ENCODE measurements at regions not wholly inside any gene's neighbourhood (a gene's known extent, or its start where the extent isn't known, plus 50 kb on each side); places are given as distances from the start of the nearest gene placed in this dataset.

DNA sequence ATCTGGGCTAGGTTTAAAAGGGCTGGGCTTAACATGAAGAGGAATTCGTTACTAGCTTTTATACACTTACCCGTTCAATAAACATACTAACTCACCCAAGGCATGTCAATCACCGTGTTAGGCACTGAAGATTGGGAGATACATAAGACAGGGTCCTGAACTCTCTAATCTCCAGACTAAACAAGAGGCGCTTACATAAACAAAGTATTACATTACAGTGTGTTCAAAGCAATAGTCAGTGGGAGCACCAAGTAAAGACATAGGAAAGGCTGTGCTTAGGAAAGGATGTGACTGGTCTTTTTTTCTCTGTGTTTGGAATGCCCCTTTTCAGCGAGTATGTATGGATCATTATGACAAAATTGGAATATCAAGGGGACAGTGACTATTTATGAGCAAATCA is 203.6 kb upstream of the ADRA1B start:
- Histone ChIP-seq H3K9me3 (ENCODE audit: insufficient read depth, low read length, severe bottlenecking) (peaks cover 5% of the 10 kb centered on the region), H3K27ac (ENCODE audit: low read length) (no peak overlapping the region), H4K20me1 (ENCODE audit: insufficient read depth, low read length) (no peaks in the 10 kb centered on the region), H3K4me3 (ENCODE audit: low read depth in 1 of 2, low read length in 2 of 2) (no peak overlapping the region), H3K9ac (ENCODE audit: low read depth, low read length) (no peak overlapping the region), H3K79me2 (ENCODE audit: insufficient read depth, low read length) (no peaks in the 10 kb centered on the region), H3K4me1 (ENCODE audit: insufficient read depth, low read length) (no peaks in the 10 kb centered on the region), H3K4me2 (ENCODE audit: insufficient read depth, low read length) (no peak overlapping the region), H3K27me3 (ENCODE audit: insufficient read depth, low read length, poor library complexity) (no peaks in the 10 kb centered on the region), H3K36me3 (ENCODE audit: insufficient read depth, low read length) (no peaks in the 10 kb centered on the region), H2AFZ (ENCODE audit: low read depth, low read length) (no peak overlapping the region)
- TF ChIP-seq CTCF (IDR thresholded peaks at IDR 0.05; ENCODE audit: borderline replicate concordance, extremely low read depth, low read length, poor library complexity, severe bottlenecking): no peak
- TF ChIP-seq EZH2 (IDR thresholded peaks at IDR 0.05; ENCODE audit: borderline replicate concordance, low read depth, low read length, severe bottlenecking): no peak
- DNase-seq (no peak), ATAC-seq (ENCODE audit: insufficient read depth, low read depth) (no peak)

DNA sequence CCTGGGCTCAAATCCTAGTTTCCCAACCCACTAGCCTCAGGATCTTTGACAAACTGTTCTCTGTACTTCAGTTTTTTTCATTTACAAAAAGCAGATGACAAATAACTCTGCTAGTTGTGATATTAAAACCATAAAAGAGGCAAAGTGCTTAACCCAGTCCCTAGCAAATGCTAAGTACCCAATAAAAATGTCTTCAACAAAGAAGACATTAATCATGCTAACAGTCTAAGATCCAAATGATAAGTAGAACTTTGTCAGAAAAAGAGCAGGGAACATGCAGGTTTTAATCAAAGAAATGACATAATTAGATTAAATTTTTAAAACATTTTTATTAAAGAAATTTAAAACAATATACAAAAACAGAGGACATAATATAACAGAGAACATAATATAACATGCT is 203.0 kb upstream of the ADRA1B start:
- no peaks in the 10 kb centered on the region for H3K36me3 ChIP-seq (ENCODE audit: insufficient read depth, low read length)
- ATAC-seq (ENCODE audit: insufficient read depth, low read depth) (no peak), DNase-seq (no peak)
- H3K9ac ChIP-seq (ENCODE audit: low read depth, low read length): no peak overlapping the region
- H3K79me2 ChIP-seq (ENCODE audit: insufficient read depth, low read length): no peaks in the 10 kb centered on the region
- TF ChIP-seq CTCF (IDR thresholded peaks at IDR 0.05; ENCODE audit: borderline replicate concordance, extremely low read depth, low read length, poor library complexity, severe bottlenecking) (no peak), EZH2 (IDR thresholded peaks at IDR 0.05; ENCODE audit: borderline replicate concordance, low read depth, low read length, severe bottlenecking) (no peak)
- no peak overlapping the region for H3K4me3 ChIP-seq (ENCODE audit: low read depth in 1 of 2, low read length in 2 of 2)
- H3K9me3 ChIP-seq (ENCODE audit: insufficient read depth, low read length, severe bottlenecking): no peaks in the 10 kb centered on the region
- no peak overlapping the region for H3K27ac ChIP-seq (ENCODE audit: low read length)
- no peak overlapping the region for H2AFZ ChIP-seq (ENCODE audit: low read depth, low read length)
- H3K27me3 ChIP-seq (ENCODE audit: insufficient read depth, low read length, poor library complexity): no peaks in the 10 kb centered on the region
- no peak overlapping the region for H3K4me2 ChIP-seq (ENCODE audit: insufficient read depth, low read length)
- H4K20me1 ChIP-seq (ENCODE audit: insufficient read depth, low read length): no peaks in the 10 kb centered on the region
- no peaks in the 10 kb centered on the region for H3K4me1 ChIP-seq (ENCODE audit: insufficient read depth, low read length)

DNA sequence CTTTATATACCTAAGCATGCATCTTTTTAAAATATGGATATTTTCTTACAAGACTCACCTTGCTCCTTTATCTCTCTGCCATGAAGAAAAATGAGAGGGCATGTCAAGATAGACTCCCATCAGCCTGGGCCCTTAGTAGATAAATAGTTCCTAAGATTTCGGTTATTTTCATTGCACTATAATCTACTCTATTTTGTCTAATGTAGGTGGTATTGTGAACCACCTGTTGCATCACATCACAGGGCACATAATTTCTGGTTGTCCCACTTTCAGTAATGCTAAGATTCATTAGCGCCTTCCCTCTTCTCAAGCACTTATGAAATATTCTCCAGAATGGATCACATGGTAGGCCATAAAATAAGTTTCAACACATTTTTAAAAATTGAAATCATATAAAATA is 202.5 kb upstream of the ADRA1B start:
- Histone ChIP-seq H3K79me2 (ENCODE audit: insufficient read depth, low read length) (no peaks in the 10 kb centered on the region), H3K4me3 (ENCODE audit: low read depth in 1 of 2, low read length in 2 of 2) (no peak overlapping the region), H3K4me1 (ENCODE audit: insufficient read depth, low read length) (no peaks in the 10 kb centered on the region), H3K27ac (ENCODE audit: low read length) (no peak overlapping the region), H4K20me1 (ENCODE audit: insufficient read depth, low read length) (no peaks in the 10 kb centered on the region), H2AFZ (ENCODE audit: low read depth, low read length) (no peak overlapping the region), H3K4me2 (ENCODE audit: insufficient read depth, low read length) (no peak overlapping the region), H3K36me3 (ENCODE audit: insufficient read depth, low read length) (no peaks in the 10 kb centered on the region), H3K27me3 (ENCODE audit: insufficient read depth, low read length, poor library complexity) (no peaks in the 10 kb centered on the region), H3K9ac (ENCODE audit: low read depth, low read length) (no peak overlapping the region), H3K9me3 (ENCODE audit: insufficient read depth, low read length, severe bottlenecking) (no peaks in the 10 kb centered on the region)
- TF ChIP-seq CTCF (IDR thresholded peaks at IDR 0.05; ENCODE audit: borderline replicate concordance, extremely low read depth, low read length, poor library complexity, severe bottlenecking): no peak
- no peak for TF ChIP-seq EZH2 (IDR thresholded peaks at IDR 0.05; ENCODE audit: borderline replicate concordance, low read depth, low read length, severe bottlenecking)
- DNase-seq (no peak), ATAC-seq (ENCODE audit: insufficient read depth, low read depth) (no peak)

DNA sequence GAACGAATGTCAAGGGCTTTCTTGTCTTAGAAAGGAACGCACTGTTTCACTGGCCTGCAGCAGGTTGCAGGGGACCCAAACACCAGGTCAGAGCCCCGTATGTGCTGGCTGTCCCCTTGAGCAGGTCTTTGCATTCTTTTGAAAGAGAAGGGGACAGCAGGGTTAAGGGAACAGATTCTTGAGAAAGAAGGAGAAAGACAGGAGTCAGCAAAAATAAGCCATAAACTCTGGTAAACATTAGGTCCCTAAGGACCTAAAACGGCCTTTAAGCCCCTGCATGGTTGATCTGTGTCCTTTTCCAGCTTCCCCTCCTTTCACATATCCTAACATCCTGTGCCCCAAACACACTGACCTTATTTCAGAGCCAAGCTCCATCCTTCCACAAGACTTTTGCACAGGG is 190.8 kb upstream of the ADRA1B start:
- H3K4me3 ChIP-seq (ENCODE audit: low read depth in 1 of 2, low read length in 2 of 2): no peak overlapping the region
- no peak for ATAC-seq (ENCODE audit: insufficient read depth, low read depth)
- TF ChIP-seq EZH2 (IDR thresholded peaks at IDR 0.05; ENCODE audit: borderline replicate concordance, low read depth, low read length, severe bottlenecking): no peak
- no peak for TF ChIP-seq CTCF (IDR thresholded peaks at IDR 0.05; ENCODE audit: borderline replicate concordance, extremely low read depth, low read length, poor library complexity, severe bottlenecking)

More for the DNA sequence above, 190.8 kb upstream of the ADRA1B start:
- no peaks in the 10 kb centered on the region for H3K36me3 ChIP-seq (ENCODE audit: insufficient read depth, low read length)
- no peaks in the 10 kb centered on the region for H3K27me3 ChIP-seq (ENCODE audit: insufficient read depth, low read length, poor library complexity)
- H3K9ac ChIP-seq (ENCODE audit: low read depth, low read length): no peak overlapping the region
- H2AFZ ChIP-seq (ENCODE audit: low read depth, low read length): no peak overlapping the region
- H3K4me1 ChIP-seq (ENCODE audit: insufficient read depth, low read length): peaks cover 7% of the 10 kb centered on the region
- no peaks in the 10 kb centered on the region for H3K9me3 ChIP-seq (ENCODE audit: insufficient read depth, low read length, severe bottlenecking)
- no peak for DNase-seq
- H3K4me2 ChIP-seq (ENCODE audit: insufficient read depth, low read length): no peak overlapping the region
- no peaks in the 10 kb centered on the region for H4K20me1 ChIP-seq (ENCODE audit: insufficient read depth, low read length)
- H3K79me2 ChIP-seq (ENCODE audit: insufficient read depth, low read length): no peaks in the 10 kb centered on the region
- no peak overlapping the region for H3K27ac ChIP-seq (ENCODE audit: low read length)
